GM18511 (cell line): ENCODE measurements at regions not wholly inside any gene's neighbourhood (a gene's known extent, or its start where the extent isn't known, plus 50 kb on each side); places are given as distances from the start of the nearest gene placed in this dataset.

Source experiments
- ATAC-seq: cut with Tn5 transposase; IDR thresholded peaks from one replicate; pipeline ENCODE4 v1.9.1; 2021; ENCODE audit warnings: mild to moderate bottlenecking, moderate library complexity; ENCODE audit not compliant: unreplicated experiment

- no peak for ATAC-seq
Measured at GRCh38 chr7:32150589-32150988, 80.4 kb upstream of the PDE1C start.

- no peak for ATAC-seq
Measured at GRCh38 chr7:32150039-32150438, 79.8 kb upstream of the PDE1C start.

- ATAC-seq: no peak
Measured at GRCh38 chr7:32147546-32148268, 77.5 kb upstream of the PDE1C start.

- no peak for ATAC-seq
Measured at GRCh38 chr7:32145911-32146310, 75.7 kb upstream of the PDE1C start.

GRCh38 chr7:32144676-32145075 is 74.5 kb upstream of the PDE1C start:
- ATAC-seq: no peak

GRCh38 chr7:32143301-32143700 is 73.1 kb upstream of the PDE1C start:
- no peak for ATAC-seq

- no peak for ATAC-seq
Measured at GRCh38 chr7:32142649-32143048, 72.4 kb upstream of the PDE1C start.

- ATAC-seq: no peak
Measured at GRCh38 chr7:32140210-32140939, 70.2 kb upstream of the PDE1C start.

- ATAC-seq: no peak
Measured at GRCh38 chr7:32137059-32137458, 66.9 kb upstream of the PDE1C start.

GRCh38 chr7:32131091-32131490 is 60.9 kb upstream of the PDE1C start:
- ATAC-seq: no peak

GRCh38 chr7:32126843-32127242 is 56.6 kb upstream of the PDE1C start:
- ATAC-seq: no peak
